Loucy (cell line): ENCODE measurements at regions not wholly inside any gene's neighbourhood (a gene's known extent, or its start where the extent isn't known, plus 50 kb on each side); places are given as distances from the start of the nearest gene placed in this dataset.

Experiments used
- H2AFZ ChIP-seq: fragments of 200-600 bp; sonication (generic); 2 replicates; pipeline ENCODE4 v1.6.0; 2016; ENCODE audit warnings: antibody characterized with exemption, mild to moderate bottlenecking, low read length, moderate library complexity
- H3F3A ChIP-seq: fragments of 200-600 bp; 2 replicates; pipeline ENCODE4 v1.6.0; 2016; ENCODE audit warnings: antibody characterized with exemption, low read depth, mild to moderate bottlenecking
- H3K27me3 ChIP-seq: fragments of 200-600 bp; sonication (generic); 2 replicates; pipeline ENCODE4 v1.6.1; 2014; ENCODE audit warnings: low read length, mild to moderate bottlenecking; ENCODE audit not compliant: insufficient read depth, poor library complexity, severe bottlenecking
- H3K36me3 ChIP-seq: fragments of 200-600 bp; sonication (generic); 2 replicates; pipeline ENCODE4 v1.6.1; 2016; ENCODE audit warnings: low read length; ENCODE audit not compliant: insufficient read depth
- H3K4me1 ChIP-seq: fragments of 200-600 bp; sonication (generic); 2 replicates; pipeline ENCODE4 v1.5.1; 2014; ENCODE audit warnings: low read length, mild to moderate bottlenecking; ENCODE audit not compliant: insufficient read depth, poor library complexity, severe bottlenecking
- H3K4me2 ChIP-seq: fragments of 200-600 bp; sonication (generic); 2 replicates; pipeline ENCODE4 v1.6.0; 2014; ENCODE audit warnings: antibody characterized with exemption, low read length, low read depth, mild to moderate bottlenecking; ENCODE audit not compliant: poor library complexity, severe bottlenecking
- H3K4me3 ChIP-seq: fragments of 200-600 bp; sonication (generic); 2 replicates; pipeline ENCODE4 v1.5.1; 2014; ENCODE audit warnings: low read length, mild to moderate bottlenecking, mixed read lengths; ENCODE audit not compliant: poor library complexity, severe bottlenecking
- H3K79me2 ChIP-seq: fragments of 200-600 bp; sonication (generic); 2 replicates; pipeline ENCODE4 v1.6.1; 2014; ENCODE audit warnings: low read length; ENCODE audit not compliant: insufficient read depth
- H3K9ac ChIP-seq: fragments of 200-600 bp; sonication (generic); 2 replicates; pipeline ENCODE4 v1.6.0; 2014; ENCODE audit warnings: mild to moderate bottlenecking, low read depth, low read length, moderate library complexity; ENCODE audit not compliant: poor library complexity, severe bottlenecking
- H3K9me2 ChIP-seq: fragments of 200-600 bp; sonication (generic); replicated peaks from 2 replicates; pipeline ENCODE4 v1.6.1; 2016; ENCODE audit warnings: low read depth, low read length, mixed read lengths
- H3K9me3 ChIP-seq: fragments of 200-600 bp; sonication (generic); 2 replicates; pipeline ENCODE4 v1.6.1; 2014; ENCODE audit warnings: mild to moderate bottlenecking, antibody characterized with exemption, low read length, low read depth; ENCODE audit not compliant: insufficient read depth
- H4K20me1 ChIP-seq: fragments of 200-600 bp; sonication (generic); 2 replicates; pipeline ENCODE4 v1.6.0; 2014; ENCODE audit warnings: antibody characterized with exemption, low read length, mild to moderate bottlenecking; ENCODE audit not compliant: insufficient read depth, poor library complexity, severe bottlenecking
- EZH2phosphoT487 ChIP-seq: fragments of 200-600 bp; IDR thresholded peaks from 2 replicates; pipeline ENCODE4 v1.6.1; 2018; ENCODE audit warnings: antibody characterized with exemption, mild to moderate bottlenecking, moderate library complexity, borderline replicate concordance
- TF ChIP-seq, protein P1 (sequence below): fragments of 200-600 bp; sonication (generic); conservative IDR thresholded peaks from 2 replicates; pipeline ENCODE4 v1.5.1; 2014; ENCODE audit warnings: mild to moderate bottlenecking, antibody characterized with exemption, low read length

DNA sequence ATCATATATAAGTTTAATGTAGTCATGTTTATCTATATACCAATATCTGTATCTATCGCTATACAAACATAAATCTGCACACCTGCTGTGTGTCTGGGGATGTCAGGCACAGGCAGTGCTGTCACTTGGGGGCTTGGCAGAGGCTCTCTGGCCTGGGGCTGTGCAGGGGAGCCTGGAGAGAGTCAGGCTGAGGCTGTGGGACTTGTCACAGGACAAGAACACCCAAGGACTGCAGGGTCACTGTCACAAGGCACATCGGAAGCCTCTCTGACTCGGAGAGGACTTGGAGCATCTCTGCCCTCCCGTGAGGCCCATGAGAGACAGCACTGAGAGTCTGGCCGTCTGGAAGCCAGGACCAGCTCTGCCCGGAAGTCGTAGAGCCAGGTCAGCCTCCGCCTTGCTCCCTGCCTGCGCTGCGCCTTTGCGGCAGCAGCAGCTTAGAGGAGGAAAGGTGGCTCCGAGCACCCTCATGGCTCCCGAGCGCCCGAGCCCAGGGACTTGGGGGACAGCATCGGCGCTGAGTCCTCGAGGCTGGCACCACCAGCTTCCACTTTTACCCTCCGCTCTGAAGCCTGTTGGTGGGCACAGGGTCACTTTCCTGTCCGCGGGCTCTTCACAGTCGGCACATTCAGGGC lies 280.3 kb downstream of the NDUFA10 start:
- Histone ChIP-seq H3K27me3 (no peaks in the 10 kb centered on the region), H3K4me3 (no peak overlapping the region), H4K20me1 (no peaks in the 10 kb centered on the region), H3K9me3 (no peaks in the 10 kb centered on the region; the same call in 1 of the 2 replicates), H3K9ac (no peak overlapping the region), H3K79me2 (no peaks in the 10 kb centered on the region), H3K36me3 (no peaks in the 10 kb centered on the region), H3K4me2 (no peak overlapping the region), H3F3A (no peaks in the 10 kb centered on the region), H3K9me2 (no peaks in the 10 kb centered on the region), H3K4me1 (no peaks in the 10 kb centered on the region), H2AFZ (no peak overlapping the region)
- TF ChIP-seq, protein P1, sequence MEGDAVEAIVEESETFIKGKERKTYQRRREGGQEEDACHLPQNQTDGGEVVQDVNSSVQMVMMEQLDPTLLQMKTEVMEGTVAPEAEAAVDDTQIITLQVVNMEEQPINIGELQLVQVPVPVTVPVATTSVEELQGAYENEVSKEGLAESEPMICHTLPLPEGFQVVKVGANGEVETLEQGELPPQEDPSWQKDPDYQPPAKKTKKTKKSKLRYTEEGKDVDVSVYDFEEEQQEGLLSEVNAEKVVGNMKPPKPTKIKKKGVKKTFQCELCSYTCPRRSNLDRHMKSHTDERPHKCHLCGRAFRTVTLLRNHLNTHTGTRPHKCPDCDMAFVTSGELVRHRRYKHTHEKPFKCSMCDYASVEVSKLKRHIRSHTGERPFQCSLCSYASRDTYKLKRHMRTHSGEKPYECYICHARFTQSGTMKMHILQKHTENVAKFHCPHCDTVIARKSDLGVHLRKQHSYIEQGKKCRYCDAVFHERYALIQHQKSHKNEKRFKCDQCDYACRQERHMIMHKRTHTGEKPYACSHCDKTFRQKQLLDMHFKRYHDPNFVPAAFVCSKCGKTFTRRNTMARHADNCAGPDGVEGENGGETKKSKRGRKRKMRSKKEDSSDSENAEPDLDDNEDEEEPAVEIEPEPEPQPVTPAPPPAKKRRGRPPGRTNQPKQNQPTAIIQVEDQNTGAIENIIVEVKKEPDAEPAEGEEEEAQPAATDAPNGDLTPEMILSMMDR: no peak
- TF ChIP-seq EZH2phosphoT487: no peak

DNA sequence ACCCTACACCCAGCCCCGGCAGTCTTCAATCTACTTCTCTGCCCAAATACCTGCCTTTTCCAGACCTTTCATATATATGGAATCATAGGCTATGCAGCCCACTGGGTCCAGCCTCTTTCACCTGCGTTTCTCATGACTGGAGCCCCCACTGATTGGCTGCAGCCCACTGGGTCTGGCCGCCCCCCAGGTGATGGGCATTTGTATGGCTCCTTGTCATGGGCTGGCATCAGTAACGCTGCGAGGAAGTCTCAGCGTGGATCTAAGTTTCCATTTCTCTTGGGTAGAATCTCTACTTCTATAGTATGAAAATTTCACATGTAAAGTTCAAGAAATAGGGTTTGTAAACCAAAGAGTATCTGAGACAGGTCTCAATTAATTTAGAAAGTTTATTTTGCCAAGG lies 281.9 kb downstream of the NDUFA10 start:
- Histone ChIP-seq H3K27me3 (no peaks in the 10 kb centered on the region), H3K36me3 (no peaks in the 10 kb centered on the region), H3K9me2 (no peaks in the 10 kb centered on the region), H3K4me1 (no peaks in the 10 kb centered on the region), H2AFZ (no peak overlapping the region), H3F3A (no peaks in the 10 kb centered on the region), H3K9me3 (no peaks in the 10 kb centered on the region; the same call in 1 of the 2 replicates), H3K4me2 (no peak overlapping the region), H3K4me3 (no peak overlapping the region), H3K9ac (no peak overlapping the region), H3K79me2 (no peaks in the 10 kb centered on the region), H4K20me1 (no peaks in the 10 kb centered on the region)
- TF ChIP-seq, protein P1: no peak
- no peak for TF ChIP-seq EZH2phosphoT487

DNA sequence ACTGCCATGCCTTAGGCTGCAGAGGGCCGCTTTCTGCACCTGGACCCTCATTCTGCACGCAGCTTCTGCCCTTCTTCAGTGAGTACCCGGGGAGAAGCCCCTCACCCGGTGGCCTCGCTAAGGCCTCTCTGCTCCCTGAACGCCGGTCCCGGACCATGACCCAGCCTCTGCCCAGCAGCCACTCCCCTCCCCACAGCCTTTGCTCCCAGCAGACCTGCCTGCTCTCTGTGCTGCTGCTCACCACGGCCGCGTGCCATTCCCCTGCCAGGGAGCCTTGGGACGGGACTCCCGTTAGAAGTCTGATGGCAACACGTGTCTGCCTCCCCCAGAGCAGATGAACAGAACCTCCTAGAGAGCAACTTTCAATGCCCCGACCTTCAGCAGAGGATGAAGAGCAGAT lies 282.8 kb downstream of the NDUFA10 start:
- no peak overlapping the region for H3K9ac ChIP-seq
- no peak overlapping the region for H3K4me2 ChIP-seq
- H3K79me2 ChIP-seq: no peaks in the 10 kb centered on the region
- H4K20me1 ChIP-seq: no peaks in the 10 kb centered on the region
- H3K27me3 ChIP-seq: no peaks in the 10 kb centered on the region
- H3F3A ChIP-seq: no peaks in the 10 kb centered on the region
- H3K4me1 ChIP-seq: no peaks in the 10 kb centered on the region
- TF ChIP-seq EZH2phosphoT487: no peak
- TF ChIP-seq, protein P1: no peak
- no peaks in the 10 kb centered on the region for H3K9me2 ChIP-seq
- no peaks in the 10 kb centered on the region; the same call in 1 of the 2 replicates for H3K9me3 ChIP-seq
- no peak overlapping the region for H2AFZ ChIP-seq
- H3K36me3 ChIP-seq: no peaks in the 10 kb centered on the region
- H3K4me3 ChIP-seq: no peak overlapping the region
